HG03520 (cell line): ENCODE measurements at regions not wholly inside any gene's neighbourhood (a gene's known extent, or its start where the extent isn't known, plus 50 kb on each side); places are given as distances from the start of the nearest gene placed in this dataset.
"Not testable (repeated sequence)": the region's sequence is repeated elsewhere in the genome, so short reads cannot be mapped to it uniquely, and the experiment has no call there.

ENCODE experiments used
- ATAC-seq: cut with Tn5 transposase; IDR thresholded peaks from one replicate; pipeline ENCODE4 v1.9.1; 2021; ENCODE audit warnings: mild to moderate bottlenecking, moderate library complexity; ENCODE audit not compliant: unreplicated experiment

DNA sequence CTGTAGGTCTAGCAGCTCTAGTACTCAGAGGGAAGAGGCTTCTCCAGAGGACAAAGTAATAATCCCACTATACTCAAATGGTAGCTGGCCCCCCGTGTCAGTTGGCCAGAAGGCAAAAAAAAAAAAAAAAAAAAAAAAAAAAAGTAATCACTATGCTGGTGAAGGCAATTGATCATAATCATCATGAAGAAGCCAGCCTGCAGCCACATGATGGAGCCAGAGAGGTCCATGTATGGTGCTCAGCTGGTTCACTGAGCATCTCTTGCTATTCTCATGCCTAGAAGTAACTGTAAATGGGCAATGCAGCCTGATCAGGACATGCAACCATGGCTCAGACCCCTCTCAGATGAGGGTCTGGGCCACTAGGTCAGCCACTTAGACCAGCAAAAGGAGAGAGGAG is 378.8 kb downstream of the MED13L start:
- no peak for ATAC-seq

DNA sequence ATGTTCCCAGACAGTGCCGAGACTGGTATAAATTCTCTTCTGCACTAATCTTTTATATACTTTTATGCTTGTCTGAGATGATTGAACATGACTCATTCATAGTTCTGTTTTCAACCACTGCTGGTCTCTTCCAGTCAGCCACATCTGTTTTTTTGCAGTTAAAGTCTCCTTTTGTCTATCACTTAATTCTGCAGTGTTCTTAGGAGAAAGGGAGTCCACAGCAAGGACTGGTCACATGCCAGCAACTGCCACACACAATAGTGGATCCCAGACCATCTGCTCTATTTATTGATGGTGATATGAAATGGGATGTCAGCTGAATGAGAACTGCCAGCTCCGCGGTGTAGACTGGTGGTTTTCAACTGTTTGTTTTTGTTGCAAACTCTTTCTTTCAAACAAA is 379.8 kb downstream of the MED13L start:
- no peak for ATAC-seq

DNA sequence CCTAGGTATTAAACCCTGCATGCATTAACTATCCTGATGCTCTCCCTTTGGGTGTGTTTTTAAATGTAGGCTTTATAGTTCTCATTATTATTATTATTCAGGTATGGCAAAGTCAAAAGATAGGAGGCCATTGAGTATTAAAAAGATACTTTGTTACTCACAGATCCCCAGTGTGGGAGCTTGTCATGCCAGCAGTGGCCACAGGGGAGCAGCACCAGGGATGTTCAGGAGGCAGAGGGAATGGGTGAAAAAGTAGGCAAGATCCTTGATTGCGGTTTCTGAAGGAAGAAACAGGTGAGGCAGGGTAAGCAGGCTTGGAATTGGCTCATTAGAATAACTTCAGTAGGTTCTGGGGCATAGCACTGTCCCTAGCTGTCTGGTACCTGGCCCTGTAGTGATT is 382.2 kb downstream of the MED13L start:
- ATAC-seq: no peak

DNA sequence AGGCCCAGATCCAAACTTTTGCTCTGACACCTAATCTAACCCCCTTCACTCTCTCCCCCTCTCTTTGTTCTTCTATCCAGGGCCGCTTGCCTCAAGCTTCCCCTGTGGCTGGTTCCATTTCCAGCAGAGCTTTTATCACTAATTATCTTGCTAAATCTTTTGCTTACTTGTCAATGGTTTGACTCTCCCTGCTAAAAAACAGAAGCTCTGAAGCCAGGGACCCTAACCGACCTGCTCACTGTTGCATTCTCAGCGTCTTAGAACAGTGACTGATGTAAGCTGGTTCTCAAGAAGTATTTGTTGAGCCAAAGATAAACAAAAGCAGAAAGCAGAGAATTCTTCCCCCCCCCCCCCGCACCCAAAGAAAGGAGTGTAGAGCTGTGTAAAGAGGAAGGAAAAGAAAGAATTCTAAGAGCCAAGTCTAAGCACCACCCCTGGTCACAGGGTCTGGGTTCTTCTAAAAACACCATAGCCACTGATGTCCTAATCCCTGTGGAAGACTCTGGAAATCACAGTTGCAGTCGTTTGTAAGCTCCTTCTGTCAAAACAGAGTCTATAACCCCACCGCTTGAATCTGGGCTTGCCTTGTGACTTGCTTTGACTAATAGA is 385.8 kb downstream of the MED13L start:
- ATAC-seq: no peak

DNA sequence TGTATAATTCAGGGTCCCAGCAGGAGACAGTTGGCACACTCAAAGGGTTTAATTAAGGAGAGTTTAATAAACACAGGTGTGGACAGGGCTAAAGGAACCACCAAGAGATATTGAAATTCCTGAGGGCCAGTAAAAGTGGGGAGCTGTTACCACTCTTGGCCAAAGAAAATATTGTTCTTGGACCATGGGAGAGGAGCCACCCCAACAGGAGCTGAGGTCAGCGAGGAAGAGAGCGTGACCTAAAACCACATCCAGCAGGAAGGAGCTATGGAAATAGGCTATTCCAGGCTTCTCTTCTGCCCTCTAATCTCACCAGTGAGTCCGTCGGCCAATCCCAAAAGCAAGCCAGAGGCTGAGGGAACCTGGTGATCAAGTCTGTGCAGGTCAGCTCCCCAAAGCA is 390.8 kb downstream of the MED13L start:
- no peak for ATAC-seq

DNA sequence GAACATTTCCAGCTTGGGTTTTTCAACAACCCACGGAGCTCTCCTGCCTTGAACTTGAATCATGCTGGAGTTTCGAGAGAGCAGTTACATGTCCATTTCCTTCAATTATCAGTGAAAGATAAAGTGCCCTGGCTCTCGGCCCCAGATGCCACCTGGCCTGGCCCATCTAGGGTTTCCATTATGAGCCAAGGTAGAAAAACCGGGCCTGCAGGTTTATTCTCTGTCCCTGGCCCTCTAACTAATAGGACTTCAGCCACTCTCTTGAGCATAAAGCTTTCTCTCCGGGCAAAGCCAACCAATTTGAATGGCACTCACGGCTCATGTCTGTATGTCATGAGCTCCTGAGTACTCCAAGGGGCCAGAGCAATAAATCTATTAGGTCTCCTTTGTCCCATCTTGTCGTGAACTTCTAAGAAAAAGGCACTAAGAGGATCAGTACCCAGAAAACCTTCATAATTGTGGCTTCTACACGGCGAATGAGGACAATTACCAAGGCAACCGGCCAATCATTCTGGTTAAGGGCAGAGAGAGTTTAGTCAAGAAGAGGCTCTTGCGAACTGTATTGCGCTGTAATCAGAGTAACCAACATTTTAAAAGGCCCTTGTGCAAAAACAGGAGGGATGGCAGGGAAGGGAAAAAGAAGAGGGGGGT is 392.3 kb downstream of the MED13L start:
- no peak for ATAC-seq

DNA sequence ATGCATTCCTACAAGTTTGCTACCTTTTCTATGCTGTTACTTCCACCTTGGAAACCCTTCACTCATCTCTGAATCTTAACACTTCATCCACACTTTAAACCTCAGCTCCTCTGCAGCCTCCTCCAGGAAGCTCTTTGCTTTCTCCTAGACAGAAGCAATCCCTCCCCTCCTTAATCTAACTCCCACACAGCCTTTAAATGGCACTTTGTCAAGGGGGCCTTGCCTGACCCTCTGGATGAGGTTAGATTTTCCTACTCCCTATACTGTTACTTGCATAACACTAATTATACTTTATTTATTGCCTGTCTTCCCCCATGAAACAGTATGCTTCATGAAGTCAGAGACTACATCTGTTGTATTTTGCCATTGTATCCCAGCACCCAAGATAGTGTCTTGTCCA is 394.6 kb downstream of the MED13L start:
- no peak for ATAC-seq

DNA sequence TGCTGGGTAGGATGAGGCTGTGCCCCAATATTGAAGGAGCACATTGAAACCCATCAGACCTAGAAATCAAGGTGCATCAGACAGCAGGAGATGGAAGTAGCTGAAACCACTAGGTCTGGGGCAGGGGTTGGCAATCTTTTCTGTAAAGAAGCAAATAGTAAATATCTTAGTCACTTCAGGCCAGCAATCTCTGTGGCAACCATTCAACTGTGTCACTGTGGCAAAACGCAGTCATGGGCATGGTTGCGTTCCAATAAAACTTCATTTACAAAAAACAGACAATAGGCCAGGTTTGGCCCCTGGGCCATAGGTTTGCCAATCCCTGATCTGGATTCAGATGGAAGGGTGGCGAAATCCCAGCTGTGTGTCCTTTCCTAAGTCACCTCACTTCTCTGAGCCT is 397.3 kb downstream of the MED13L start:
- no peak for ATAC-seq

DNA sequence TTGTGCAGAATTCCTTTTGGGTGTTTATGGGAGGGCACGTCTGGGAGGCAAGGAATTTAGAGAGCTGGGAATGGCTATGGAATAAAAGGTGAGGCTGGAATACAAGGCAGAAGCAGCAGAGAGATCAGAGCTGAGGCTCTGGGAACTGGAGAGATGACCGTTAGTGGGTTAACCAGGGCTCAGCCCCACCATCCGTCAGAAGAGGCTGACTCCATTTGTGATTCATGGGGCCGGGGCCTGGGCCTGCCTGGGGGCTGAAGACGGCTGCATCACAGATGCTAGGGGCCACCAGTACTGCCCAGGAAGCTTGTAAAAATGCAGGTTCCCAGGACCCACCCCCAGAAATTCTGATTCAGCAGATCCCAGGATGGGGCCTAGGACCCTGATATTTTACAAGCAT is 398.1 kb downstream of the MED13L start:
- no peak for ATAC-seq

DNA sequence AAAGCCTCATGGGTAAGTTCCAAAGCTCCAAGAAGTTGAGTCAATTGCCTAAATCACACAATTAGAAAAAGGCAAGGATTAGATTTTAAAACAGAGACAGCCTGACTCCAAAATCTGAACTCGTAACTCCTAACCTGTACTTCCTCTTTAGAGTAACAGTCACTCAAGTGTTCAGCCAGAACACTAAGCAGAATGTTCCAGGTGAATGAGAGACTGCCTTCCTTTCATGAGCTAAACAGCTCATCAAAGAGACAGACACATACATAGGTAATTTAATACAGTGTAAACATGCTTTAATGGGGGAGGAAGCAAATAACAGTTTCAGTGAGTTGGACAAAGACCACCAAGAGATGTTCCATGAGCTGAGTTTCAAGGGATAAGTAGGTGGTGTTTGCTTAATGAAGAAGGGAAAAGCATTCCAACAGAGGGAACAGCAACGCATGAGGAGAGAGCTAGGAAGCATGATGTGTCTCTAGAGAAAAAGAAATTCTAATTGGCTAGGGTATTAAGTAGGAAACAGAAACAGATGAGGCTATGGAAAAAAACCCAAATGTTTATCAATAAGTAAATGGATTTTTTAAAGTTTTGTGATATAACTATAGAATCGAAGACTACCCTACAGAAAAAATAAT is 403.9 kb downstream of the MED13L start:
- ATAC-seq: no peak

DNA sequence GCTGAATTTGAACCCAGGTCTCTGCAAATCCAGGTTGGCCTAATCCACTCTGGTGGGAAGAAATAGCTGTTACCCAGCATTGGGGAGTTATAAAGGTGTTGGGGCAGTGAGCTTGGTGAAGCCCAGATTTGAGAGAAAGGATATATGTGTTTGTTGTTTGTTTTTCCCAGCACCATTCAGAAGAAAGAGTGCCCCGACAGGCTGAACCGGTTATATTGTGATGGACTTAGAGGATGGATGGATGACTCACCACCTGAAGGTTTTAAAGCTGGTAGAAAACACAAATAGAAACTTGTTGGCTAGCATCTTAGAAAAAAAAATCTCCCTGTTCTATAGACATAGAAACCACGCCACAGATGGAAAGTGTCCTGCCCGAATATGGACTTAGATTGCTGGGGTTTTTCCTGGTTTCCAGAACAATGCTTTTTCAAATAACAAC is 404.6 kb downstream of the MED13L start:
- no peak for ATAC-seq

DNA sequence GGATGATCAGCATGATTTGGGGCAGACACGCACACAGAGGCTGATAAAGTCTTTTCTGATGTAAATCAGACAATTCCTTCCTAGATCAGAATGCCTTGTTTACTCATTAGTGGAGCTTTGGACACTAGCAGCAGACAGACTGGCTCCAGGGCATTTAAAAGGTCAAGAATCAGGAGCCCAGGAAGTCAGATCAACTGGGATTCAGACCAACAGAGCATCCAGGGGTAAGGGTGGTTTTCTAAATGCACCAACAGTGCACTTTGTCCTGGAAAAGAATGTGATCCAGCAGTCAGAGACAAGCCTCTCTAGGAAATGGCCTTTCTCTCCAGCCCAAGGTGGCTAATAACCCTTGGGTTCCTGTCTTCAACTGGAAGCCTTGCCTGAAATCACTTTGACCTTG is 405.3 kb downstream of the MED13L start:
- ATAC-seq: no peak

DNA sequence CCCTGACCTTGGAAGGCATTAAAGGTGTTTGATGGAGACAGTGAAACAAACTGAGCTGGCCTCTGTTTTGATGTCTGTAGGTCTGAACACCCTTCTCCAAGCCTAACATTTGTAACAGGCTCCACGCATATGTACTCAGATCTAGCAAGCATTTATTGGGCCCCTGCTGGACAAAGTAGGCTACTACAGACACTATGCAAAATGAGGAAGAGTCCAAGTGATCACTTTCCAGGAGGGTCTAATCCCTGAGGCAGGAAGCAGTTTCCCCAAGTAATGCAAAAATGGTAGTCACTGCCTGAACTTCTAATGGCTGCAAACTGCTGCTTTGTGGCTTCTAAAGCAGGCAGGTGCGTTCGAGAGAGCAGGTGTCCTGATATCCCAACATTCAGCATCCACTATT is 405.8 kb downstream of the MED13L start:
- peak; percentile 74 for ATAC-seq

DNA sequence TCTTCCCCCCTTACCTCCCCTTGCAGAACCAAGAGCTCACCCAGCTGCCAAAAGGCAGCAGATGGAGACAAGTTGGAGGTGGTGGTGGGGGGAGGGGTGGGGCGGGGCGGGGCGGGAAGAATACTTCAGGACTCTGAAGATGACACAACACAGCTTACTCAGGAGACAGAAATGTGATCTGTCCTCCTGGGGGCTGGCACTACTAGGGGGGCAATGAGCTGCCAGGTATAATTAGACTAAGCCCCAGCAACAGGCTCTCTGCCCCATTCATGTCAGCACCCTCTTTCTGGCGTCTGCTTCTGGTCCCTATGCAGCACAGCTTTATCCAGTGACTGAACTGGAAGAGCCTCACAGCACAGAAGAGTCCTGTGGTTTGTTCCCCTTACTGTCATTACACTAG is 407.0 kb downstream of the MED13L start:
- ATAC-seq: no peak

DNA sequence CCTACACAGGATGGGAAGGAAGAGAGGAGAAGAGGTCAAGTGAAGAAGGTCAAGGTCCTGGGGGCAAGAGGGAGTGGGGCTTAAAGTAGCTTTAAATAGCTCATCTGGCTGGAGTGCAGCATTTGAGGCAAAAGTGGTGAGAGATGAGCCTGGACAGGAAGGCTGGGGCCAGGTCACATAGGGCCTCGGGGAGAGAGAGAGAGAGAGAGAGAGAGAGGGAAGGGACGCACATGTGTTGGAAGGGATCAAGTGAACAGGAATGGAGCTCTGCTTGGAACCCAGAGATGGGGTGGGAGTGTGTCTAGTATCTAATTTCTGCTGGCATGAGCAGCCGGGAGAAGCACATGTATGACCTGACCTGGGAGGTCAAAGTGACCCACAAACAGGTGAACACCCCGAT is 407.5 kb downstream of the MED13L start:
- no peak for ATAC-seq

DNA sequence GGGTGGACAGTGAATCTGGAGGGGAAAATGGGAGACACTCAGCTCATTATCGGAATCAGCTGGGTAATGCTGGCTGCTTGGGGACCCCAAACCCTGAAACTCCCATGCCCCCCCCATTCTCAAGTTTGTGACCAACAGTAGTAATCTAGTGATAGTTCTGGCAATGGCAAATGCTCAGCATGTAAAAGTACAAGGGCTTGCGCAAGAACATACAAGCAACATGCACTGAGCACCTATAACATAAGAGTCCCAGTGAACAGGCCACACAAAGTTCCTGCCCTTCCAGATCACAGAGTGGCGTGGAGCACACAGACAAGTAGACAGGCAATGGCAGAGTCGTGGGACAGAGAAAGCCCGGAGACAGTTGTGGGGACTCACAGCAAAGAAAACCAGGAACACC is 407.9 kb downstream of the MED13L start:
- no peak for ATAC-seq

DNA sequence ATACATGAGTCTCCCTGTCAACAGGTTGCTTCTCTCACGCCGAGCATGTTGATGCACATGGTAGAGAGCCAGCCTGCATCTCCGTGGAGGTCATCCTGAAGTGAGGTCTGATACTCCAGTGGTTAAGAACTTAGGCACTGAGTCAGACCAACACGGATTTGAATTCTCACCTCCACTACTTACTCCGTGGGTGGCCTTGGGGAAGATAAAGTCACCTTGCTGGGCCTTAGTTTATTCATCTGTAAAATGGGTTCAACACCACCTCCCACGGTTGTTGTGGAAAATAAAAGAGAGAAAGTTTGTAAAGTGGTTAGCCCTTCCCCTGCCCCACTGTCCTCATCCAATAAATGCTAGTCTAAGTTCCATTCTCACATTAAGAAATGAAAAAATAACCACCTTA is 408.9 kb downstream of the MED13L start:
- no peak for ATAC-seq

DNA sequence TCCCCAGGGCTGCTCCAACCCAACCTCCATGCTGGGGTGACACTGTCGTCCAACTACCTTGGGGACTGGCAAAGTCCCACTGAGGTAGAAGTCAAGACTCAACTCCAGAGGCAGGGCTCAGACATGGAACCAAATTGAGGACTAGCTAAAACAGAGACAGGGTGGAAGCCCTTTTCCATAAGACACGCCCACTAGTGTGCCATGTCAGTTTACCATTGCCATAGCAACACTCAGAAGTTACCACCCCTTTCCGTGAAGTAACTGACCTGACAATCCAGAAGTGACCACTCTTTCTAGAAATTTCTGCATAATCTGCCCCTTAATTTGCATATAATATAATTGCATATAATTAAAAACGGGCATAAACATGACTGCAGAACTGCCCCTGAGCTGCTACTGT is 409.6 kb downstream of the MED13L start:
- no peak for ATAC-seq

DNA sequence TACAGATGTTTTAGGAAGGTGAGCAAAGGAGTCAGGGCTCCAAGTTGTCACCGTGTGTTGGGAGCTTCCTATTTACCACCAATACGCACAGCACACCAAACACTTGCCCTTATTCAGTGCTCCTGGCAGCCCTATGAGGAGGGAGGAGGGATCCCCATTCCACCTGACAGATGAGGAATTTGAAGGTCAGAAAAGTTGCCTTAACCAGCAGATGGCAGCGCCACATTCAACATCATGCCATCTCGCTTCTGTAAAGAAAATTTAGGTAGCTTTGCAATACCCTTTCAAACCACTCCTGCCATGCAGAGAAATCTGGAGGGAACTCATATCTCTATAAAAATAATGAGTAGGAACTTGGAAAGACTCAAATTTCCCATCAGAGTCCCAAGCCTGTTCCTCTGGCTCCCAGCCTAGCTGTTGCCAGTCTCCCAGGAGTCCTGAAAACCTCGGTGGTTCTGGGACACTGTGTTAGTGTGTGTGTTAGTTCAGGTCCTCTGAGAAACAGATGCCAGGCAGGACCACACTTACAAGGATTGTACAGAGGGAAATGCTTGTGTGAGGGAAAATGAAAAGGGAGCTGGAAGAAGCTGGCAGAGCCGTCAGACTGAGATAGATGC is 410.5 kb downstream of the MED13L start:
- ATAC-seq: no peak

DNA sequence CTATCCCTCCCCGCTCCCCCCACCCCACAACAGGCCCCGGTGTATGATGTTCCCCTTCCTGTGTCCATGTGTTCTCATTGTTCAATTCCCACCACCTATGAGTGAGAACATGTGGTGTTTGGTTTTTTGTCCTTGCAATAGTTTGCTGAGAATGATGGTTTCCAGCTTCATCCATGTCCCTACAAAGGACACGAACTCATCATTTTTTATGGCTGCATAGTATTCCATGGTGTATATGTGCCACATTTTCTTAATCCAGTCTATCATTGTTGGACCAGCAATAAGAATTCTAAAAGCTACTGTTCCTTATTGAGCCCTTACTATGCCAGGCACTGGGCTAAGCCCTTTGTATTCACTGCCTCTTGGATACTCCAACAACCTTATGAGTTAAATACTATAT is 411.2 kb downstream of the MED13L start:
- ATAC-seq: not testable (repeated sequence)

DNA sequence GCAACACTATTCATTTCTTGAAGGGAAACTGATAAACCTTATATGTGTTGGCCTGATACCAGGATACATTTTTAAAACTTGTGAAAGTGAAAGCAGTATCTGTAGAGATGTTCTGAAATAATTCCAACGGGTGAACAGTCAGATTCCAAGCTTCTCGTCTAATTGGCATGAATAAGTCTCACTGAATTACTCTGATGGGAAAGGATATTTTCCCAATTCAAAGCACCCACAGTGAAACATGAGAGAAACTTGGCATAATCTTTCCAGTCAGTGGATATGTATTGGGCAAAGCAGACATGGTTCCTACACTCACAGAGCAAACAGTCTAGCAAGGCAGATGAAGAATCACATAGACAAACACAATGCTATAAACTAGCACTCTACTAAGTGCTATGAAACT is 413.1 kb downstream of the MED13L start:
- ATAC-seq: no peak

DNA sequence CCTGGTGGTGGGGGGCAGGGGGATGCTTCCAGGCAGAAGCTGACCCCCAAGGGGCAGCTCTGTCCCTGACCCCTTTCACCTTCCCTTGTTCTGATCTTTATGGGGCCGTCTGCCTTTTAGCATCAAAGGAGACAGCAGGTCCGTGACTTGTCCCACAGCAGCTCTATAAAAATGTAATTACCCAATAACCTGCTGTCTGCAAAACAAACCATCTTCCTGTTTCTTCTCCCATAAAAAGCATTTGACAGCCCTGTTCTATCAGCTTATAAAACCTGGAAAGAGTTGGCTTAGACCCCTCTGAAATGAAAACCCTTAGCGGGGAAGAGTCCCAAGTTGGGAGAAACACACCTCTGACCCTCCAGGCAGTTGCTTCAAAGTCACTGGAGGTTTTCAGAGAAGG is 416.9 kb downstream of the MED13L start:
- no peak for ATAC-seq
